B cell (primary cell): ENCODE measurements at regions not wholly inside any gene's neighbourhood (a gene's known extent, or its start where the extent isn't known, plus 50 kb on each side); places are given as distances from the start of the nearest gene placed in this dataset.

ENCODE experiments used
- ATAC-seq: fragments of 200-7000 bp; cut with Tn5 transposase; one replicate; pipeline ENCODE4 v1.10.0; 2021; ENCODE audit warnings: low read depth, mild to moderate bottlenecking, moderate number of reproducible peaks, moderate library complexity
- CTCF ChIA-PET: fragments of 350-600 bp; sonication (Branson Sonifier 250); formaldehyde crosslinking; loops from one replicate; lab custom pipeline; 2021; ENCODE audit warnings: antibody characterized with exemption, inconsistent platforms; lab: Charles Lee
- POLR2A ChIA-PET: fragments of 350-600 bp; sonication (Branson Sonifier 250); formaldehyde crosslinking; loops from one replicate; lab custom pipeline; 2021; ENCODE audit warnings: antibody characterized with exemption; lab: Charles Lee
- DNase-seq: peaks from one replicate; pipeline ENCODE4 v3.0.0; 2013
- H2AFZ ChIP-seq: 2 replicates; pipeline ENCODE4 v1.6.1; 2012; ENCODE audit warnings: mild to moderate bottlenecking, low read depth, low read length; ENCODE audit not compliant: insufficient read depth, poor library complexity, severe bottlenecking
- H3K27ac ChIP-seq, 2 donors: 1 replicate in 1 of 2; 2 replicates in 1 of 2; pipeline ENCODE4 v1.5.1; 2012 to 2013; ENCODE audit warnings: low read length in 2 of 2, mild to moderate bottlenecking in 2 of 2, moderate library complexity in 1 of 2
- H3K27me3 ChIP-seq, 4 experiments: fragments of 200-600 bp in 1 of 4; sonication (generic) in 1 of 4; replicated peaks in 1 of 4; 1 replicate in 2 of 4; 2 replicates in 2 of 4; pipeline versions ENCODE4 v1.6.1 to v1.7.0; 2013 to 2016; ENCODE audit warnings: low read length in 3 of 4, mild to moderate bottlenecking in 2 of 4, mixed read lengths in 1 of 4, moderate library complexity in 1 of 4; ENCODE audit not compliant: insufficient read depth in 4 of 4, control insufficient read depth in 3 of 4; ENCODE audit errors: control extremely low read depth in 1 of 4
- H3K36me3 ChIP-seq, 2 experiments: replicated peaks in 1 of 2; 1 replicate in 1 of 2; 2 replicates in 1 of 2; pipeline versions ENCODE4 v1.6.1 to v1.7.1; 2013; ENCODE audit warnings: low read length in 1 of 2; ENCODE audit not compliant: insufficient read depth in 2 of 2, control insufficient read depth in 1 of 2; ENCODE audit errors: control extremely low read depth in 1 of 2, extremely low read depth in 1 of 2
- H3K4me1 ChIP-seq, 2 donors: fragments of 200-600 bp in 1 of 2; sonication (generic) in 1 of 2; 1 replicate in 1 of 2; 2 replicates in 1 of 2; pipeline versions ENCODE4 v1.5.1 to v1.6.1; 2013 to 2017; ENCODE audit warnings: low read length in 2 of 2; ENCODE audit not compliant: control insufficient read depth in 2 of 2, insufficient read depth in 2 of 2
- H3K4me2 ChIP-seq: replicated peaks from 2 replicates; pipeline ENCODE3; 2012; ENCODE audit warnings: mild to moderate bottlenecking, low read depth, low read length; ENCODE audit not compliant: poor library complexity, severe bottlenecking
- H3K4me3 ChIP-seq, 5 experiments: fragments of 200-600 bp in 1 of 5; sonication (generic) in 1 of 5; 1 replicate in 3 of 5; 2 replicates in 2 of 5; pipeline versions ENCODE4 v1.5.1 to v1.7.0; 2011 to 2016; ENCODE audit warnings: low read length in 4 of 5, mild to moderate bottlenecking in 4 of 5, low read depth in 2 of 5, control low read depth in 1 of 5, moderate library complexity in 1 of 5; ENCODE audit not compliant: insufficient read depth in 1 of 5; ENCODE audit errors: control extremely low read depth in 1 of 5, extremely low read depth in 1 of 5
- H3K79me2 ChIP-seq: fragments of 200-600 bp; sonication (generic); one replicate; pipeline ENCODE4 v1.6.0; 2016; ENCODE audit warnings: low read length; ENCODE audit not compliant: control insufficient read depth, insufficient read depth
- H3K9ac ChIP-seq: fragments of 200-600 bp; sonication (generic); 2 replicates; pipeline ENCODE4 v1.6.1; 2017; ENCODE audit warnings: mild to moderate bottlenecking, low read length, moderate library complexity
- H3K9me3 ChIP-seq, 3 donors: one replicate each; pipeline versions ENCODE4 v1.6.1 to v1.7.1; 2013; ENCODE audit warnings: low read length in 2 of 3; ENCODE audit not compliant: control insufficient read depth in 2 of 3, insufficient read depth in 1 of 3; ENCODE audit errors: control extremely low read depth in 1 of 3
- H4K20me1 ChIP-seq: 2 replicates; pipeline ENCODE4 v1.6.0; 2012; ENCODE audit warnings: mild to moderate bottlenecking, low read length; ENCODE audit not compliant: insufficient read depth, control insufficient read depth, poor library complexity, severe bottlenecking
- H3K27ac Mint-ChIP-seq: one replicate; pipeline ENCODE4 v1.8.0; 2021; ENCODE audit warnings: mixed read lengths
- H3K27me3 Mint-ChIP-seq: one replicate; pipeline ENCODE4 v1.8.0; 2021; ENCODE audit warnings: mixed read lengths
- H3K4me1 Mint-ChIP-seq: one replicate; pipeline ENCODE4 v1.8.0; 2021; ENCODE audit warnings: mixed read lengths
- H3K4me3 Mint-ChIP-seq: one replicate; pipeline ENCODE4 v1.8.0; 2021; ENCODE audit warnings: mixed read lengths
- H3K9me3 Mint-ChIP-seq: one replicate; pipeline ENCODE4 v1.8.0; 2022; ENCODE audit warnings: mixed read lengths; ENCODE audit not compliant: insufficient read depth
- EZH2 ChIP-seq: IDR thresholded peaks from 2 replicates; pipeline ENCODE4 v1.6.1; 2012; ENCODE audit warnings: borderline replicate concordance, low read depth, mild to moderate bottlenecking, moderate library complexity, low read length; ENCODE audit not compliant: insufficient read depth, poor library complexity, severe bottlenecking
- WGBS: methylation state at CpG from one replicate; pipeline ENCODE4 v1.1.5; 2013; ENCODE audit warnings: missing lambda C conversion rate; ENCODE audit not compliant: insufficient coverage; 5-methylcytosine and 5-hydroxymethylcytosine counted together
- intact Hi-C: fragments of 100-400 bp; cut with micrococcal nuclease; formaldehyde crosslinking; loops from one replicate; pipeline ENCODE4 v1.10.0; 2022
- TF ChIP-seq, protein P1 (sequence below): fragments of 200-600 bp; IDR thresholded peaks from one replicate; pipeline ENCODE4 v1.8.0; 2022; ENCODE audit warnings: antibody characterized with exemption, mild to moderate bottlenecking

DNA sequence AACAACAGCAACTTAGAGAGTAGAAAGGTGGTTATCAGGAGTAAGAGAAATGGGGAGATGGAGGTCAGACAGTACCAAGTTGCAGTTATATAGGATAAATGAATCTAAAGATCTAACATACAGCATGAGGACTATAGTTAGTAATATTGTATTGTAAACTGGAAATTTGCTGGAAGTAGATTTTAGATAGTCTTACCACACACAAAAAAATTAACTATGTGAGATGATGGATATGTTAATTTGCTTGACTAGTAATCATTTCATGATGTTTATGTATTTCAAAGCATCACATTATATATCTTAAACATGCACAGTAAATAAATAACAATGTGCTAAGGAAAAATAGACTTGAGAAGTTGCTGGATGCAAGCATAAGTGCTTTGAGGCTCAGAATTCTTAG is 622.1 kb downstream of the CCDC171 start:
- Histone ChIP-seq H3K36me3 (no peaks in the 10 kb centered on the region), H3K4me3 (no peak overlapping the region), H3K79me2 (no peaks in the 10 kb centered on the region), H3K9ac (no peak overlapping the region), H3K27ac (no peak overlapping the region), H3K27me3 (no peaks in the 10 kb centered on the region), H2AFZ (no peak overlapping the region), H3K4me2 (no peak overlapping the region), H4K20me1 (no peaks in the 10 kb centered on the region), H3K4me1 (no peaks in the 10 kb centered on the region), H3K9me3 (peaks cover 0 to 2% (median 0%) of the 10 kb centered on the region in 3 donors)
- no peaks in the 10 kb centered on the region for H3K4me1 Mint-ChIP-seq
- TF ChIP-seq EZH2, result no peak
- TF ChIP-seq, protein P1, sequence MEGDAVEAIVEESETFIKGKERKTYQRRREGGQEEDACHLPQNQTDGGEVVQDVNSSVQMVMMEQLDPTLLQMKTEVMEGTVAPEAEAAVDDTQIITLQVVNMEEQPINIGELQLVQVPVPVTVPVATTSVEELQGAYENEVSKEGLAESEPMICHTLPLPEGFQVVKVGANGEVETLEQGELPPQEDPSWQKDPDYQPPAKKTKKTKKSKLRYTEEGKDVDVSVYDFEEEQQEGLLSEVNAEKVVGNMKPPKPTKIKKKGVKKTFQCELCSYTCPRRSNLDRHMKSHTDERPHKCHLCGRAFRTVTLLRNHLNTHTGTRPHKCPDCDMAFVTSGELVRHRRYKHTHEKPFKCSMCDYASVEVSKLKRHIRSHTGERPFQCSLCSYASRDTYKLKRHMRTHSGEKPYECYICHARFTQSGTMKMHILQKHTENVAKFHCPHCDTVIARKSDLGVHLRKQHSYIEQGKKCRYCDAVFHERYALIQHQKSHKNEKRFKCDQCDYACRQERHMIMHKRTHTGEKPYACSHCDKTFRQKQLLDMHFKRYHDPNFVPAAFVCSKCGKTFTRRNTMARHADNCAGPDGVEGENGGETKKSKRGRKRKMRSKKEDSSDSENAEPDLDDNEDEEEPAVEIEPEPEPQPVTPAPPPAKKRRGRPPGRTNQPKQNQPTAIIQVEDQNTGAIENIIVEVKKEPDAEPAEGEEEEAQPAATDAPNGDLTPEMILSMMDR, result no peak
- ATAC-seq (no peak), DNase-seq (no peak)
- intact Hi-C loops, result no loop called here
- no peaks in the 10 kb centered on the region for H3K27me3 Mint-ChIP-seq
- POLR2A ChIA-PET, result no interaction called here
- no peak overlapping the region for H3K27ac Mint-ChIP-seq
- no peaks in the 10 kb centered on the region for H3K9me3 Mint-ChIP-seq
- CTCF ChIA-PET, result no interaction called here
- no peak overlapping the region for H3K4me3 Mint-ChIP-seq

DNA sequence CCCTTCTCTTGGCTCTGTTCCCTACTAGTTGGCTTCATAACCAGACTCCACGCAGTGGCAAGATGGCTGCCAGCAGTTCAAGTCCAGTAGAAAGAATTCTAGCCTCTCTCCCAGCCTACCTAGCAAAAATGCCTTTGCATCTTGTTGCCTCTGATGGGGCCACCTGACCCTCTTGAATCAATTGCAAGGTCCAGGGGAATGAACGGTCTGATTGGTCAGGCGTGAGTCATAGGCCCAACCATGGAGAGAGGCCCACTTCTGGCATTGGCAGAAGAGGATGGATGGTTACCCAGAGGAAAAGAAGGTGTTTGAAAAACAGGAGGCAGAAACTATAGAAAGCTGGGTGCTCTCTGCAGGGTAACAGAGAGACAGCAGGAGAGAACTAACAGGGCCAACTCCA is 622.6 kb downstream of the CCDC171 start:
- DNase-seq (no peak), ATAC-seq (no peak)
- Histone ChIP-seq H2AFZ (no peak overlapping the region), H3K4me3 (no peak overlapping the region), H3K9ac (no peak overlapping the region), H3K4me1 (no peaks in the 10 kb centered on the region), H3K4me2 (no peak overlapping the region), H3K9me3 (peaks cover 0 to 2% (median 0%) of the 10 kb centered on the region in 3 donors), H3K36me3 (no peaks in the 10 kb centered on the region), H4K20me1 (no peaks in the 10 kb centered on the region), H3K27ac (no peak overlapping the region), H3K79me2 (no peaks in the 10 kb centered on the region), H3K27me3 (no peaks in the 10 kb centered on the region)
- 80% methylated on average over 3 of the region's 3 CpGs for WGBS
- no peak overlapping the region for H3K27ac Mint-ChIP-seq
- no peaks in the 10 kb centered on the region for H3K4me1 Mint-ChIP-seq
- TF ChIP-seq, protein P1, result no peak
- TF ChIP-seq EZH2, result no peak
- intact Hi-C loops, result no loop called here
- H3K9me3 Mint-ChIP-seq, result no peaks in the 10 kb centered on the region
- no peaks in the 10 kb centered on the region for H3K27me3 Mint-ChIP-seq
- H3K4me3 Mint-ChIP-seq, result no peak overlapping the region
- ChIA-PET CTCF (no interaction called here), POLR2A (no interaction called here)
